IPS DF 4.7 (cell line): ENCODE measurements at regions not wholly inside any gene's neighbourhood (a gene's known extent, or its start where the extent isn't known, plus 50 kb on each side); places are given as distances from the start of the nearest gene placed in this dataset.

Experiments used
- DNase-seq: peaks from one replicate; pipeline ENCODE4 v3.0.0-alpha.2; 2013; ENCODE audit warnings: low spot score; ENCODE audit errors: extremely low read depth

DNA sequence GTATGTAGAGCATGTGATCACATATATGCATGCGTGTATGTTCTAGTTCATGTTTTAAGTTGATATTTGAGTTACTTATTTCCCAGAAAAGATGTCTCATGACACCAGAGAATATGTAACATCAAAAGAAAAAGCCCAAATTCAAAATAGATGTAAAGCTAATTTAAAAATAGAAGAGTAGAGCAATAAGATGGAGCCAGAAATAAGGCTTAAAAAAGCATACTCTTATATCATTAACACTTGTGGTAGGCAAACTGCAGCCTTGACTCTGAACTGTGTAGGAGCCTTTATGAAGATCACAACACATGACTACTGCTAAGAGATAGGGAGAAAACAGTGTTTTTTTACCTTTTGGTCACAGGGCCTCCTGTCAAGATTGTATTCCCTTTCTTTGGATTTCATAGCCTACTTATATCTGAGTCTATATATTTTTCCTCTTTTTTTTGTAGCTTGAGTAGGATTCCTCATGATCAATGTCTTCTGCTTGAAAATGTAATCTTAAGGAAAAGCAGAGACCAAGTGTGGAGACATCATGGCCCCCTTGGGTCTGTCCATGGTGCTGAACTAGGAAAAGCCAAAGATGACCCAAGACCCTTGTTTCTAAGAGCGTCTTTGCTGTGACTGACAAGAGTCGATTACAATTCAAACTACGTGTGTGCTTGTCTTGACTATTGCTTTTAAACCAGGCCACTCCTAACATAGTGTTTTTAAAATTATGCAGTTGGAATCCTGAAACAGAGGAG, 390.4 kb downstream of the SHISA9 start:
- DNase-seq = no peak

- no peak for DNase-seq
Measured at GRCh38 chr16:13296206-13296605, 394.8 kb downstream of the SHISA9 start.

GRCh38 chr16:13298666-13299065, 397.3 kb downstream of the SHISA9 start:
- DNase-seq = no peak

DNA sequence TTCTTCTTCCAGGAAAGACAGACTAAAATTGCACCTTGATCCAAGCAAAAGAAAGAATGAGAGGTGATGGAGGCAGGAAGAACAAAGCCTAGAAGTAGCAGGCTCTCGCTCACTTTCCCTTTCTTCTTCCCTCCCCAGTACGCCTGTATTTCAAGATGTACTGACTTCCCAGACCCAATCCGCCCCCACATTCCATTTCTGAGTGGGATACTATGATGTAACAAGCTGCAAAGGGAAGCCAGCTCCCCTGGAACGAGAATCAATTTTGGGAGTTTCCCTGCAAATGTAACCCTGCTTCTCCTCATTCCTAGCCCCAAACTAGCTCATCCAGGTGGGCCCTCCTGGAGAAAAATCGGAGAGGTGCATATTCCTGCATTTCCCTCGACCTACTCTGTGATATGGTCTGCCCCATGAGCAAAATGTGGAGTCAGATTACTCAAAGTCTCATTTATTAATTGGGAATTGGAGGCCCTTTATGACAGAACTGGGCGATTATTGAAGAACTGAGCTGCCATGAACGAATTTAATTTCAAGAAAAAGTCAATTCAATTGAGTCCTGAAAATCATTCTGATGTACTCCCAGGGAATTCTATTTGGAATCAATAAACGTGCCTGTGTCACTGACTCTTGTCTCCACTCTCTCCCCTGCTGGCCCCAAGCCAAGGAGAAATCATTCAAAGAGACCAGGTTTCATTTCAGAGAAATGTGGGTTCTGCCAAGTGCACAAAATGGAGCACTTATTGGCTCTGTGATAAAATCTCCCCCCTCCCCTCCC, 398.9 kb downstream of the SHISA9 start:
- no peak for DNase-seq

DNA sequence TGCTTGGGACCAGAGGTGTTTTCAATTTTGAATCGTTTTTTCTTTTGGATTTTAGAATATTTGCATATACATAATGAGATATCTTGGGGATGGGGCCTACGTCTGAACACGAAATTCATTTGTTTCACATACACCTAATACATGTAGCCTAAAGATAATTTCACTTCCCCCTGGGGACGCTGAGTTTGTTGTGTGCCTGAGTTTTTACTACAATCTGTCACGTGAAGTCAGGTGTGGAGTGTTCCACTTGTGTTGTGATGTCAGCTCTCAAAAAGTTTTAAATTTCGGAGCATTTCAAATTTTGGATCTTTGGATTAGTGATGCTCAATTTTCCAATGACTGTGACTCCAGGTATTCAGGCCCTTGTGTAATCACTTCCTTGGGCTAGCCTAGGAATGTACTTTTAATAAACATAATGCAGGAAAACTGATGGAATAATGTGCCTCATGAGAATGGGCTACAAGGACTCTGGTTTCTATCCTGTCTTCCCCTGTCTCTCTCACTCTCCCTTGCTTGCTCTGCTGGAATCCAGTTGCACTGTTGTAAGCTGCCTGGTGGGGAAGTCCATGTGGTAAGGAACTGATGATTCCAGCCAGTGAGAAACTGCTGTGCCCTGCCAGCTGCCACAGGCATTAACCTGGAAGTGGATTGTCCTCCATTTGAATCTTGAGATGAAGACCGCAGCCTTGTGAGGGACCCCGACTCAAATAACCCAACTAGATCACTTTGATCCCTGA, 403.8 kb downstream of the SHISA9 start:
- DNase-seq = no peak

DNA sequence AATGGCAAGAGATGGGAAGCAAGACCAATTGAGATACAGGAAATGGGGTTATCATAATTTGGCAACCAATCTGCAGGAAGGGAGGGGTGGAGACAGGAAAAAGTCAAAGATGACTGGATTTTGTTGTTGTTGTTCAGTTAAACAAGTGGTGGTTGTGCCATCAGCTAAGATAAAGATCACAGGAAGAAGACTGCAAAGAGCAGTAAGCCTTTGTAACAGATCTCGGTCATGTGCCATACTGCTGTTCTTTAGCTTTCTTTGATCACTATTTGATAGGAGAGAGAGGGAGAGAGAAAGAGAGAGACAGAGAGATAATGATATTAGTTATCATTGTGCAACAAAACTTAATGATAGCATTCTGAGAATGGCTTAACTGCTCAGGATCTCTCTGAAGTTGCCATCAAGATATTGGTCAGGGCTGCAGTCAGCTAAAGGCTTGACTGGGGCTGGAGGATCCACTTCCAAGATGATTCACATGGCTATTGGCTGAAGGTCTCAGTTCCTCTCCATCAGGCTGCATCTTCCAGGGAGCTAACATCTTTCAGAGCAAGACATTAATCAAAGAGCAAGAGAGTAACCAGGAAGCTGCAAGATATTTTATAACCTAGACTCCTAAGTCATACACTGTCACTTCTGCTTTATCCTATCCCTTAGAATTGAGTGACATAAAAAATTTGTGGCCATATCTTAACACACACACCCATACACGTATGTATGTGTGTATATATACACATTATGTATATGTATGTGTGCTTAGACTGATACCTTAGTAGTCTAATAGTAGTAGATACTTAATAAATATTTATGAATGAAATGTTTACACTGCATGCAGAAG, 405.0 kb downstream of the SHISA9 start:
- DNase-seq = no peak

- no peak for DNase-seq
Measured at GRCh38 chr16:13307255-13307654, 405.9 kb downstream of the SHISA9 start.

- no peak for DNase-seq
Measured at GRCh38 chr16:13307851-13308250, 406.5 kb downstream of the SHISA9 start.

- no peak for DNase-seq
Measured at GRCh38 chr16:13312063-13312462, 410.7 kb downstream of the SHISA9 start.

DNA sequence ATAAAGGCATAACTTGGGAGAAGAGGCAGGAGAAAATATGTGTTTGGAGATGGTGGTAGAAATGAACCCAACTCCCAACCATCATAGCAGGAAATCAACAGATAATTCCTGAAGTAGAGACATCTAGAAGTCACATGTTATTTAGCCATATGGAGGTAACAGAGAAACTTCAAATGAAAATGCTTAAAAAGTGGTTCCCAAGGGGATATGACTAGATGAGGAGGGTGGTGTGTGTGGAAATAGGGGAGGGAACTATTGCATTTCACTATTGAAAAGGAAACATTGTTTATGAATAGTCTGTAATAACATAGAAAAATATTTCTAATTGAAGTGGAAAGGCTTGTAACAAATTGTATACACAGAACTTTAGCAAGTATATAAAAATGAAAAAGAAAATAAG, 412.0 kb downstream of the SHISA9 start:
- no peak for DNase-seq

DNA sequence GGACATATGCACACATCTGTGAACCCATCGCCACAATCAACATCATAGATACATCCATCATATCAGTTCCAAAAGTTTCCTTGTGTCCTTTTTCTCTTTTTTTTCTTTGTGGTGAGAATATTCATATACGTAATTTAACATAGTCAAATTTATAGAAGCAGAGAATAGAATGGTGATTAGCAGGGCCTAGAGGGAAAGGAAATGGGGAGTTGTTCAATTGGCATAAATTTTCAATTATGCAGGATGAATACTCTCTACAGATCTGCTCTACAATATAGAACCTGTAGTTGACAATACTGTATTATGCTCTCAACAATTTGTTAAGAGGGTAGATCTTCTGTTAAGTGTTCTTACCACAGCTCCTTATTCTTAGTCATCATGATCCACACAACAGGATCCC, 413.2 kb downstream of the SHISA9 start:
- no peak for DNase-seq

GRCh38 chr16:13315642-13316427, 414.4 kb downstream of the SHISA9 start:
- DNase-seq = no peak

DNA sequence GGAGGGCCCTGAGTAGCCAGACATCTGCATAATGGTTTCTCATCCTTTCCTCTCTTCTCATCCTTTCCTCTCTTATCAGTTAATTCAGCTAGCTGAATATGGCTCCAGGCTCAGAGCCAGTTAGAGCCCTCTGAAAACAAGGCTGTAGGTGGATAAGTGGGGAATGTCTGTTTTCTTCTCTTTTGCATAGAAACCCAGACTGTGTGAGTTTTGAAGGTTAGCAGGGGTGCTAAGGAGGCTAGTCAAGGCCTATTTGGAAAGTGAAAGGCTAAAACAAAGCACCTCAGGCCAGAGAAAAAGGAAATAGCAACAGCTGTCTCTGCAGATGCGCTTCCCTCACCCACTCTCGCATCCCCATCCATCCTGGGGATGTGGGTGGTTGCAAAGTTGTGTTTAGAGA, 420.9 kb downstream of the SHISA9 start:
- DNase-seq = no peak

DNA sequence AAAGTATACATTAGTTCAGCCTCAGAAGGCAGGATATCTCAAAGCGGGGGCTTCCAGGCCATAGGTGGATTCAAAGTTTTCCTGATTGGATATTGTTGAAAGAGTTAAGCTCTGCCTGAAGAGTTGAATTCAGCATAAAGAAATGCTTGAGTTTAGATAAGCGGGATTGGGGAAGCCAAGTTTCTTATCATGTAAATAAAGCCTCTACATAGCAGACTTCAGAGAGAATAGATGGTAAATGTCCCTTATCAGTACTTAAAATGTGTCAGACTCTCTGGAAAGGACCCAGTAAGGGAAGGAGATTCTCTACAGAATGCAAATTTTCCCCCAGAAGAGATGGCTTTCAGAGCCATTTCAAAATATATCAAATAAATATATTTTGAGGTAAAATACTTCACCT, 423.5 kb downstream of the SHISA9 start:
- no peak for DNase-seq

- DNase-seq = no peak
Measured at GRCh38 chr16:13325396-13325795, 424.0 kb downstream of the SHISA9 start.

DNA sequence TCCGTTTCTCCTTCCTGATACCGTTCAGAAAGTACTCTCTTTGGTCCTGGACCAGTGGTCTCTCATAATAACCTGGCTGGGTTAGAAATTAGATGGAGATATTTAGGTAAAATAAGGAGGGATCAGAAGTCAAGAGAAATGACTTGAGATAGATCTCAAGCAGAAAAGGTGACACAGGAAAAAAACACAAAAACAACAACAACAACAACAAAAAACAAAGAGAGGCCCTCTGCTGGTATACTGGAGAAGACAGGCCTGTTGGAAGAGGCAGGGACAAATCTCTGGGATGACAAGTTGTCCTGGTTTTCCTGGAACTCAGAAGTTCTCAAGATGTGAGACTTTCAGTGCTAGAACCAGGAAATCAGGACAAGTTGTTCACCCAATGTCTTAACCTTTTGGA, 430.5 kb downstream of the SHISA9 start:
- no peak for DNase-seq

DNA sequence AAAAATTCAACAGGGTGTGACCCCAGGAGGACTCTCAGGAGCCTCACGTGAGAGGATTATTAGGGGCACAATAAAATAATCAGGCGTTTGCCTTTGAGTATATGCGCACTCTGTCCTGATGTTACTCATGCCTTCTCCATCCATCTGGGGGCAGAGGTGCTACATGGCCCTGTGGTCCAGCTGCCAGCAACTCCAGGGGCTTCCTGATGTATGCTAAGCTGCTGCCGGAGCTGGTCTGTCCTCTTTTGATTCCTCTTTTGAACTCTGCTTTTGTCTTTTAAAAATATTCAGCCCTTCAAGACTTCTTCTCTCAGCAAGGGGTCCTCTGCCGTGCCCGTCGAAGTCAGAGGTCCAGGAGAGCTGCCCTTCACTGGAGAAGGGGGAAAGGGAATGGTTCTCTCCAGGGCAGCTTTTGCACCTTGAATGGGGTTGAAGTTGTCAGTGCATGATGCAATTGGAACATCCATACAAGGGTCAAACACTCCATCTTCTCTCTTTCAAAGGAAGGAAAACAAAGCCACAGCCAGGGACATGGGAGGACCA, 431.4 kb downstream of the SHISA9 start:
- no peak for DNase-seq

GRCh38 chr16:13333336-13333735, 431.9 kb downstream of the SHISA9 start:
- DNase-seq = no peak

DNA sequence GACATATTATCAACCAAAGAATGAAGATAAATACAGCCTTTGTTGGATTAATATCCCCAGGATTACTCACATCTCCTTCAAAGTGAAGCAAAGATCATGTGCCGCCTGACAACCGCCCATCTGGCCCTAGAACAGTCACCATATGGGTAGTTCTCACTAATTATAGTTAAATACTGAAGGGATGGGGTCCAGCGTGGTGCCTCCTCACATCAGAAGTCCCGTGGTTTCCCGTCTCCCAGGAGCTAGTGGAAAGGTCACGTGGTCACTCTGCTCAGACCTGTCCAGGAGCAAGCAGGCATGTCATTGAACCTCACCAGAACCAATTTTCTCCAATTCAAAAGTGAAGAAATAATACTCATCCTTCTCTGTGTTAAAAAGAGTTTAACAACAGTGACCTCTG, 434.5 kb downstream of the SHISA9 start:
- DNase-seq = no peak

DNA sequence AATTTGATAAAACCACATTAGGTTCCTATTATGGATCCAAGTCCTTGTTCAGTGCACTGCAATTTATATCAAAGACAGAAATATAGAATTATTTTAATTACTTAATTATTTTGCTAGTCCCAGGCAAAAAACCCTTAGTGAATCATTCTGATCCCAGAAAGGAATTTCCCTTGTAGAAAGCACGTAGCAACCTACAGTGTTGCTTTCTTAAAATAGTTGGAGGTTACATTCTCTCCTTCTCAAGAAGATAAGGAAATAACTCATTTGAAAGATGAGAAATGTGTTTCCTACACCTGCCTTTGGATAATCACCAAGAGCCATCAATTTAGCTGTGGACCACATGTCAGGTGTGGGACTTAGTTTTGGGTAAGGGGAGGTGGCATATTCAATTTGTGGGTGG, 434.9 kb downstream of the SHISA9 start:
- no peak for DNase-seq
